GM21786 (cell line): ENCODE measurements at regions not wholly inside any gene's neighbourhood (a gene's known extent, or its start where the extent isn't known, plus 50 kb on each side); places are given as distances from the start of the nearest gene placed in this dataset.
"Not testable (repeated sequence)": the region's sequence is repeated elsewhere in the genome, so short reads cannot be mapped to it uniquely, and the experiment has no call there.

ENCODE experiments used
- ATAC-seq: cut with Tn5 transposase; IDR thresholded peaks from one replicate; pipeline ENCODE4 v1.9.1; 2021; ENCODE audit not compliant: unreplicated experiment

GRCh38 chr19:30267332-30267731 lies 104.9 kb upstream of the ZNF536 start:
- no peak for ATAC-seq

GRCh38 chr19:30268601-30269000 lies 103.6 kb upstream of the ZNF536 start:
- ATAC-seq: no peak

GRCh38 chr19:30269638-30270037 lies 102.5 kb upstream of the ZNF536 start:
- no peak for ATAC-seq

GRCh38 chr19:30271816-30272215 lies 100.4 kb upstream of the ZNF536 start:
- no peak for ATAC-seq

- no peak for ATAC-seq
Measured at GRCh38 chr19:30272554-30272953, 99.6 kb upstream of the ZNF536 start.

- ATAC-seq: no peak
Measured at GRCh38 chr19:30273184-30273583, 99.0 kb upstream of the ZNF536 start.

GRCh38 chr19:30274987-30275386 lies 97.2 kb upstream of the ZNF536 start:
- ATAC-seq: no peak

- no peak for ATAC-seq
Measured at GRCh38 chr19:30276011-30276882, 95.9 kb upstream of the ZNF536 start.

GRCh38 chr19:30276883-30277280 lies 95.3 kb upstream of the ZNF536 start:
- no peak for ATAC-seq

GRCh38 chr19:30277941-30278881 lies 94.0 kb upstream of the ZNF536 start:
- ATAC-seq: no peak

- ATAC-seq: no peak
Measured at GRCh38 chr19:30278882-30279254, 93.3 kb upstream of the ZNF536 start.

GRCh38 chr19:30280018-30280417 lies 92.2 kb upstream of the ZNF536 start:
- ATAC-seq: no peak

GRCh38 chr19:30281906-30282305 lies 90.3 kb upstream of the ZNF536 start:
- ATAC-seq: no peak

GRCh38 chr19:30283556-30283955 lies 88.6 kb upstream of the ZNF536 start:
- ATAC-seq: no peak

- ATAC-seq: no peak
Measured at GRCh38 chr19:30284209-30284608, 88.0 kb upstream of the ZNF536 start.

GRCh38 chr19:30284885-30285284 lies 87.3 kb upstream of the ZNF536 start:
- no peak for ATAC-seq

- no peak for ATAC-seq
Measured at GRCh38 chr19:30286378-30286777, 85.8 kb upstream of the ZNF536 start.

GRCh38 chr19:30287259-30287658 lies 84.9 kb upstream of the ZNF536 start:
- ATAC-seq: no peak

GRCh38 chr19:30287973-30288372 lies 84.2 kb upstream of the ZNF536 start:
- no peak for ATAC-seq

GRCh38 chr19:30288911-30289310 lies 83.3 kb upstream of the ZNF536 start:
- no peak for ATAC-seq

GRCh38 chr19:30289336-30289735 lies 82.8 kb upstream of the ZNF536 start:
- no peak for ATAC-seq

GRCh38 chr19:30290805-30291204 lies 81.4 kb upstream of the ZNF536 start:
- not testable (repeated sequence) for ATAC-seq
